ENCODE measurements at regions not wholly inside any gene's neighbourhood (a gene's known extent, or its start where the extent isn't known, plus 50 kb on each side); places are given as distances from the start of the nearest gene placed in this dataset.

- TF ChIP-seq CTCF (IDR thresholded peaks at IDR 0.05) (no peak), POLR2A (IDR thresholded peaks at IDR 0.05) (no peak)
These were observed 265.3 kb downstream of the FAT3 start for GRCh38 chr11:92489826-92490399.
